Retina (tissue), 1 donor: ENCODE measurements at regions not wholly inside any gene's neighbourhood (a gene's known extent, or its start where the extent isn't known, plus 50 kb on each side); places are given as distances from the start of the nearest gene placed in this dataset.
"Not testable (repeated sequence)": the region's sequence is repeated elsewhere in the genome, so short reads cannot be mapped to it uniquely, and the experiment has no call there.

Experiments
- DNase-seq: peaks from one replicate; pipeline ENCODE4 v3.0.0-alpha.2; 2016

DNA sequence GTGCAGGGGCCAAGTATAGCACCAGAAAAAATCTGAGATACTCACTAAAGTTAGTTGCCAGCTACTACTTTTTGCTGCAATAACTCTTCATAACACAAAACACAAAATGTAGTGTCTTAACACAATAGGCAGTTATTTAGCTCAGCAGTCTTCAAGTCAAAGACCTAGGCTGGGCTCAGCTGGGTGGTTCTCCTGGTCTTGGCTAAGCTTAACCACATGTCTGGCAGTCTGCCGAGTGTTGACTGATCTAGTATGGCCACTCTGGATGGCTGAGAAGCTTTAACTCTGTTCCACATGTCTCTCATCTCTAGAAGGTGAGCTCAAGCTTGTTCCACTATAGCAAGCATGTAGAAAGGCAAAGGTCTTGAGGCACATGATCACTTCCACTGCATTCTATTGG lies 451.6 kb downstream of the SOX11 start:
- no peak for DNase-seq

DNA sequence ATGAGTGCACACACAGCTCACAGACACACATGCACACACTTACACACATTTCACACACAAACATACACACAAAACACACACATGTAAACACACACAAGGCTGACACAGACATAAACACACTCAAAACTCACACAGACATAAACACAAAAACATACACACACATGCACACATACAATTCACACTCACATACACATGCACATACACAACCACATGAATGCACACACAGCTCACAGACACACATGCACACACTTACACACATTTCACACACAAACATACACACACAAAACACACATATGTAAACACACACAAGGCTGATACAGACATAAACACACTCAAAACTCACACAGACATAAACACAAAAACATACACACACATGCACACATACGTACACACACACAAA lies 455.0 kb downstream of the SOX11 start:
- not testable (repeated sequence) for DNase-seq

DNA sequence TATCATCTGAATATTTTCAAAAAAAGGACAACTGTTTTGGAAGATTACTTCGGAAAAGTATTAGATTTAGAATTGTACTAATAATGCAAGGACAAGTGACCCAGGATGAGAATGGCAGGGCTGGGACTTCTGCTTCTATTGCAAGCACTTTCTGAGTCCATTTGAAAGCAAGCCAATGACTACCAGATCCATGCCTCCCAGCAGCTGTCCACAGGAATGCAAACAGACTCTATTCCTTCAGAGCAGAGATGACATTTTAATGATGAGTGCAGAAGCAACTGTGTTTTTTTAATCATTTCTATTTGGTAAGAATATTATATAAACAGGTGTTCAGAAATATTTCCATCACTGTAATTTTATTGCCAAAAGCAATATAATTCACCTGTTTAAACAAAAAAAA lies 456.7 kb downstream of the SOX11 start:
- no peak for DNase-seq

DNA sequence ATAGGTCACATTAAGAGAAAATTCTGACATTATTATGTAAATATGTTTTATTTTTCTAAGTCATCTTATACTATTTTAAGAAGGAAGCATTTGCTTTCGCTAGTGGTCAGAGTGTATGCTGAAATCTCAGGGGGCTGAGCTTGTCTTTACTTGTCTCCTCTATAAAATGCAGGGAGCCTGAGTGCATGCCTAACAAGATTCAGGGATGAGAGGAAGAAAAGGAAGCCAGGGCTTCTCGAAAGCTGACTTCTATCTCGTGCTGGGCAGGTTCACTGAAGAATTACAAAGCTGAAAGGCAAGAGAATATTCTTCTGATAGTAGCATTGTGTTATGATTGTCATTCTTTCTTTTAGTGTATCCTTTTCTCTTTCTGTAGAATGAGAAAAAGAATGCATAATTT lies 467.4 kb downstream of the SOX11 start:
- no peak for DNase-seq

DNA sequence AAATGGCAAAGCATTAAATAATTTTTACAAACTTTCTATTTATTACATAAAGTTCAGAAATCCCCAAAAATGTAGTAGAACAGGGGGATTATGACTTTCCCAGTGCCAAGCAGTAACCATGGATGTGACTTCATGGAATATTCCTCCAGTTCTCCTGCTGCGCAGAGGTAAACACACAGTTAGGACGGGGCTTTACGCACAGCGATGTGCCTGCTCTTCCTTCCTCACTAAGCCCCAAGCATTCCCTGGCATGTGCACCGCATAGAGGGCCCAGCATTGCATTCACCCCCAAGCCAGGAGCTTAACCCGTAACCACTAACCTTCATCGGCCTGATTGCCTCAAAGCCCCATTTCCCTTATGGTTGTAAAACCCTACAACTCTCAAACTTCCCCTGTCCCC lies 471.7 kb downstream of the SOX11 start:
- DNase-seq: no peak

DNA sequence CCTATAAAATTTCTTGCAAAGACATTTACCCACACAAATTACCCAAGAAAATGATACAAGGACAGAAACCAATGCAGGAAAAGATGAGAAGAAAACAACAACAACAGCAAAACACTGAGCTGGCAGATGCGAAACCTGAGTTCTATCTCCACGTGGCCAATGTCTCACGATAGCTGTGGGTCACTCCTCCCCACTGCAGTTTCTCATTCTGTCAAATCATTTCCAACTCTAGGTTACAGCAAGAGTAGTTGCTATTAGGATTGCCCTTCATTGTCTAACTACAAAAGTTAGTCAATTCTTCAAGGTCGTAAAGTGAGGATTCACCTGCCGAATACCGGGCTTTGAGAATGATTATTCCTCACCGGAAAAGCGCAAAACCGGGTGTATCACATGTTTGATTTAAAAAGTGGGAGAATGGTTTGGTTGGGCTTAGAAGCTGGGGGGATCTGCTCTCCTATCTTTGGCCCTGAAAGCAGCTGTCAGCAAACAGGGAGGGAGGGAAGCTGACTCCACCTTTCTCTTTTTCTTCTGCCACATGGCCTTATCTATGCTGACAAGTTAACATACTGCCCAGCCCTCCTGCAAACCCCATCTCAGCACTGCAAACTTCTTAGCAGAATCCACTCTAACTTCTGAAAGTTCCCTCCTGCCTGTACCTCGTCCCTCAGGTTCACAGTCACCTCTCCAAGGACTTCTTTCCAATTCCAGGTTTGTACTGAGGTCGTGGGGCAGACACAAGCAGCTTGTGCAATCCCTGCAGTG lies 473.0 kb downstream of the SOX11 start:
- no peak for DNase-seq

DNA sequence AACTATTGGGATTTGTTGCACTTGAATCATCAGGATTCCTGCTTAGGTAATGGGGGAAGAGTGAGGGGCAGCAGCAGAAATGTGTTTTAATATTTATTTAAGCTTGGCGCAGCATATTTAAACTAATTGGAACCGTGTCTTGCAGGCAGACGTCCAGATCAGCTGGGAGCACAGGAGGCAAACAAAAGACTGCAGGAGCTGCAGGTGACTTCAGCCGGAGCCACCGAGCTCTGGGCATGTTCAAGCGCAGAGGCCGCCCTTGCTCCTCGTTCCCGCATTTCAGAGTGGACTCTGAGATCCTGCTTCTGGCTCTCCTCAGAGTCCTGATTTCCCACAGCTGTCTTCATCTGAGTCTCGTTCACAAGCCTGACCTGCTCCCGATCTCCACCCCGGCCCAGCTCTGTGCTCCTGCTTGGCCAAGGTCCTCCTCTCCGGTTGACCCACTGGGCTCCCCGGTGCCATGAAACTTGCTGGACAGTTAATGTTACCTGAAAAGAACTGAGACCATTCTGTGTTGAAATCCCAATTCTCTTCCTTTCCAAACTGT lies 475.5 kb downstream of the SOX11 start:
- DNase-seq: no peak

DNA sequence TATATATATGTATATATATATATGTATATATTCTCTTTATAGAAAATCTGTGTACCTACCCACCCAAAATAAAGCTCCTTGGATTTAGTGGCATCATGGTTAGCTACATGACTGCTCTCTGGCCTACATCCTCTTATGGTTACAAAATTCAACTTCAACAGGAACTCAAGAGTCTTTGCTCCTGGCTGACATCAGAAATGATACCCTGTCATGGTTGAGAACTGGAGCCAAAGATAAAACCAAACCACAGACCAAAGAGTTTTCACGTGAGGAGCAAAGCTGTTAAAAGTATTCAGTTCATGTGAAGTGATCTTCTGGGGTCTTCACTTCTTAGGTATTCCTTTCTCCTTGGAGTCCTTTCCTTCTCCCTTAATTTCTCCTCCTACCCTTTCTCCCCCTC lies 476.3 kb downstream of the SOX11 start:
- DNase-seq: no peak

DNA sequence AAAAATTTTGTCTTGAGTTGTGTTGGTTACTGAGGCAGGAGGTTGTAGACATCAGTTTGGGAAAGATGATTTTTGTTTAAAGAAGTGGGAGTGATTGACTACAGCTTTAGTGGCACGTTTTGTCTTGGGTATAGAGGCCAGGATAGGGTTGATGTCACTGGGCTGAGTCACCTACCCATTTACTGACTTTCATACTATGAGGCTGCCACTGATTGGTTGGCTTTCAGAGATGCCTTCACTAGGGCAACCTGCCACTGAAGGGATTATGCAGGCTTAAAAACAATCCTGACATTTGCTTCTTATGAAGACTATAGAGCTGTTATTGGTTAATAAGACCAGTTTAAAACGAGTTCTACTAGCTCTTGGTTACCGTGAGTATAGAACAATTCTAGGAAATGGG lies 479.1 kb downstream of the SOX11 start:
- DNase-seq: no peak

DNA sequence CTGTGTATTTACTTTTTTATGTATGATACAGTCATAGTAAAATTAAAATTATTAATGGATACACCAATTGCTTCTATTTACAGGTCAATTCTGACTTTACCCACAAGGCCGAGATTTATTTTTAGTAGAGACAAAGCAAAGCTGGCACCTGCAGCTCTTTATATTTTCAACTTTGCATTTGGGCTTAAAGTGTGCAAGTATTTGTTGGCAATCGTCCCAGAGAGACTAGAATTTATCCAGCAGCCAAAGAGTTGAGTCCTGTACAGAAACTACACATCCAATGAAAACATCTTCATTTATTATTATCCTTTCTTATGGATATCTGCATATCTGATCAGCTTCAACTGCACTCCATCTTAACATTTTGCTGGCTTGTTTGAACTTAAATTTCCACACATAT lies 485.6 kb downstream of the SOX11 start:
- no peak for DNase-seq

DNA sequence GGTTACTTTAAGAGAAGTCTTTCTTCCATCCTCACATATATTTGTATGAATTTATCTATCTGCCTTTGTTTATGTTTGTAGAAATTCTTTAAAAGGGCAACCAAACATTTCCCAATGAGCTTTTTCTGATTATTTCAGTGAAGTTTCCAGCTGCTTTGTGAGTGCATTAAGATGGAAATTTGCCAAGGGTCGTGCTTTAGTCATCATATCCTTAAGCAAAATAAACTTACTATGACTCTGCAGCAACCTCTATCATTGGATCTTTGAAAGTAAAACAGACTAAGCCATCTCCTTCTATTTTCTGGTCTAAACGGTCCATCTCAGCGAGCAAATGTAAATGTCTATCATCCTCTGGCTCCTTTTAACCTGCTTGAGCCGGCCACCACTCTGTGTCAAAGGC lies 489.3 kb downstream of the SOX11 start:
- no peak for DNase-seq

DNA sequence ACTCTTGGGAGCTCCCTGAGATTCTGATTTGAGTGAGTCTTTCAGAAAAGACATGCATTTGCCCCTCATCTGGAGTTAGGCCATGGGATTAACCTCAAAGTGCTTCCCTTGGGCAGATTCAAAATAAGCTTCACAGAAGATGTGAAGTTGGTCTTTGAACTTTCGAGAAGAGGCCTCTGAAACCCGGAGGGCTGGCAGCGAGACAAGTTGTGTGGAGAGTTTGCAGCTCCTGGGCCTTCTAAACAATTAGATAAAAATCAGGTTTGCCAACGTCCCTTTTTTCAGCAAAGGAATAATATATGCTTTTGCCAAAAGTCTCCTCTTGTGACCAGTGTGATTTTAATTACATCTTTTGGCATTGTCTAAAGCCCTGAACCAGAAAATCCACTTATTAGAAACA lies 489.7 kb downstream of the SOX11 start:
- DNase-seq: no peak

DNA sequence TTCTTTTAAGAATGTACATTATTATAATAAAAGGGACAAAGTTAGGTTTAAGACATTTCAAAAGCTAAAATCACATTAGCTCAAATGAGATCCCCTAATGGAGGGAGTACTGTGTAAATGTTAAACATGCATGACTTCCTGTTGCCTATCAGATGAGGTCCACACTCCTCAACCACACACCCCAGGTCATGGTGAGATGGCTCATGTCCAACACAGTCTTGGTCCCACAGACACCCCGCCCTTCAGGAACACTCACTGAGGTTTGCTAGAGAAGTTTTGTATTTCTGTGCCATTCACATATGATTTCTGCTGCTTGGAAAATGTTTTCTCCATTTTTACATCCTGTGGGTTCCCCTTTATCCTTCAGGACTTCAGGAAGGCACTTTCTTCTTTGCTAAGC lies 491.0 kb downstream of the SOX11 start:
- DNase-seq: no peak

DNA sequence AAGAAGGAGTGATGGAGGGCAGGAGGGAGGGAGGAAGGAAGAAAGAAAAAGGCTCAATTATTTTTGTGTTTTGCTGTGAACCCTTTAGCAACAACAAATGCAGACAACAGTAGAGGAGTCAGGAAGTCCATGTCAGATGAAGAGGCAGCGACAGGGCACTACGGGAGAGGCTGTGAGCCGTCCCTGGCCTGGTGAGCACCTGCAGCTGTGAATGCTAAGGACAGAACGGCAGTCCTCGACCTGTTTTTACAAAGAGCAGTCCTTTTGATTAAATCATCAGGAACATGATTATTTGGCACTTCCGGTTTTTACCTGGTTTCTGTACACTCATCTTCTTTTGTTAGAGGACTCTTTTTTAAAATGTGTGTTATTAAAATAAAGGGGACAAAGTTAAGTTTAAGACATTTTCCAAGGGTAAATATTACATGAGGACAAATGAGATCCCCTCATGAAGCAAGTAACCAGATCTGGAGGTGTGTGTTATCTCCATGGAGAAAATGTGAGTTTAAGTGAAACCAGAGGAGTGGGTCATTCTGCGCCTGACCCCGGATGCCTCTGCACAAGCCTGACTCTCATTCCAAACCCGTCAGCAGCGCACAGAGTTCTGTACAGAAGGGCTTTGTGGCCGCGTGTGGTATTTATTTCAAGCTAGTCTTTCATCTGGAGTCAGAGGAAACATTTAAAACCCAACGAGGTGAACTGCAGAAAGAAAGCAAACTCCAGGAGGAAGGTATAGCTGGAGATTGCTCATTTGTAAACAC lies 492.5 kb downstream of the SOX11 start:
- DNase-seq: peak; percentile 28

DNA sequence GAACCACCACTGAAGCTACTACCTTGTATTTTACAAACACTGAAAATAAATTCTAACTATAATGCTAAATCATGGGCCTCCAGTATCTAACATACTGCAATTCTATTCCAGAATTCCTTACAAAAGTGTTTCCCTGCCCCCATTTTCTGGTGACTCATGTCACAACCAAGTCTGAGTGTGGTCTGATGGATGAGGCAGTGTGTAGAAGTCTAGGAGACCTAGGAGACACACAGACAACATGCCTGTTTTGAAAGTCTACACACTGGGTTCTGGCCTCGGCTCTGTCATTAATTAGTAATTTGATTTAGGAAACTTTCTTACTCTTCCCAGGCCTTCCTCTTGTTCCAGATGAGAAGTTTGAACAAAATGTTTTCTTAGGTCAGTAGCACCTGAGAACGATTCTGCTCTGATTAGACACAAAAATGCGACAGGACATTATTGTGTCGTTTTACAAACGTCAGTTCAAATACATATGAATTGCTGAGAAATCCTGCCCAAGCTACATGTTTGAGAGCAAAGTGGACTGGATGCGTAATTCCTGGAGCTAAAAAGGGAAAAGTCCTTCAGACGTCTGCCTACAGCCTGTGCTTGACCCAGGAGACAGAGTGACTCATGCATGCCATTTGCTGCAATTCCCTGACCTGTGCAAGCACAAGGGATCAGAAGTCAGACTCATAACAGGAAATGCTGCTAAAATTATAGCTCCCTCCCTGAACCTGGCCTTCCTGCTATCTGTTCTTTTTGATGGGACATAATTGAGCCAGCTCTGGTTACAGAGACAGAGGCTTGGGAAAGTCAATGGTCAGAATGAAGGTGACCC lies 494.4 kb downstream of the SOX11 start:
- no peak for DNase-seq

DNA sequence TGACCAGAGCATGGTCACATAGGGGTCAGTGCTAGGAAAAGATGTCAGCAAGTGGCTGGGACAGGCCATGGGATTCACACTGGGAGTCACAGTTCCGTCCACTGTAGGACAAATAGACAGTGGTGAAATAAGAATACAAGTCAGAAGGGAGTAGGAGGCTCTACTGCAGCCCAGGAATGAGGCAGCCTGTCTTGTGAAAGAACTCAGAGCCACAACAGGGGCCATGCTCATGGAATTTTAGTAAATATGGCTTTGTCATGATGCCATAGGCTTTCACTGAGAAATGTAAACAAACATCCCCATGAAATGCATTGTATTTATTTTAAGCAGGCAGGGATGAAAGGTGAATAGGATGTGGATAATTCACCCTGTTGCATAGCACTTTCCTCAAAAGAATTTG lies 504.3 kb downstream of the SOX11 start:
- no peak for DNase-seq

DNA sequence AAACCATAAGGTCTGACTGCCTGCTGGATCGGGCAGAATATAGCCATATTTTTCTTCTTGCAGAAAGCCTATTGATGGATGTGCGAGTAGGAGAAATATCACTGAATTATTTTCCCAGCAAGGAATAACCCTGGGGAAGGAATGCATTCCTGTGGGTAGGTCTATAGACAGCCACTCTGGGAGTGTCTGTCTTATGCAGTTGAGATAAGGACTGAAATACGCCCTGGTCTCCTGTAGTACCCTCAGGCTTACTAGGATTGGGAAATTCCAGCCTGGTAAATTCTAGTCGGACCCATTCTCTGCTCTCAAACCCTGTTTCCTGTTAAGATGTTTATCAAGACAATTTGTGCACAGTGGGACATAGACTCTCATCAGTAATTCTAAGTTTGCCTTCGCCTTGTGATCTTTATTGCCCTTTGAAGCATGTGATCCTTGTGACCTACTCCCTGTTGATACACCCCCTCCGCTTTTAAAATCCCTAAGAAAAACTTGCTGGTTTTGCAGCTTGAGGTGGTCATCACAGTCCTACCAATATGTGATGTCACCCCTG lies 506.3 kb downstream of the SOX11 start:
- not testable (repeated sequence) for DNase-seq

DNA sequence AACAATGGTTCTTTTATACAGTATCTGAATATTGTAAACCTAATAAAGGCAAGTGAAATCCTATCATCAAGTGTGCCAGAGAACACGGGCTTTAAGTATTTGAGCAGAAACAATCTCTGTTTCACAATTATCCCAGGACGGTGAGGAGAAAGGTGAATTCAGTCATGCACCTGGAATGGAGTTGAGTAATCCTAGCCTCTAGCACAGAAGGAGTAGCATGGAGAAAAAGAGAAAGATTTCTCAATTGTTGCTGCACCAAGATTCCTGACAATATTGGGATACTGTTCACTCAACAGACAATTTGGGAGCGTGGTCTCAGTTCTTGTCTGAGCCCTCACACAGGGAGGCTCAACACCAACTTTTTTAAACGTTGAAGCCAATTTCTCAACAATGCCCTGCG lies 510.6 kb downstream of the SOX11 start:
- no peak for DNase-seq

DNA sequence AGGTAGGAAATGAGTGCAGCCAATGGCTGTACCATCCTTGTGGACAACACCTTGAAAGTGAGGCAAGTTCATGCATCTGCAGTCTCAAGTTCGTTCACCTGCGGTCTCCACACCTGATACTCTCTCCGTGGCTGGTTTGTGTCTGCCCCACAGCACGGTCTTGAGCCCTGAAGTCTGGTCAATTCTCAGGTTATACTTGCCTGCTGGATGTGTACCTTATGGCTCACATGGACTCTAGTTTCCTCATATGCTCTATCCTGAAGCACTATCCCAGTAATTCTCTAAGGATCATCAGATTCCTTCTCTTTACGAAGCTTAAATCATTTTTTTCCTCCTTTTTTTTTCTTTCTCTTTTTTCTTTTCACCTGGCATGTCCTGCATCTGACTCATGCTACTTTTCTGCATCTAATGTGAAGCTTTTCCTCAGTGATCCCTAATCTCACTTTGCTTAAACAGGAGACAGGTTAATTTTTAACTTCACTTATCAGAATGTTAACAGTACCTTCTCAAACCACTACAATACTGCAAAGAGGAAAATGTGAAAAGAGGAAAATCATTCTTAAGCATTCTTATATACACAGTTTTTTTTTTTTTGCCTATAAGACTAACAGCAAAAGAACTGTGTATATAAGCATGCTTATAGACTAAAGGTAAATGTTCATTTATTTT lies 511.2 kb downstream of the SOX11 start:
- DNase-seq: no peak

DNA sequence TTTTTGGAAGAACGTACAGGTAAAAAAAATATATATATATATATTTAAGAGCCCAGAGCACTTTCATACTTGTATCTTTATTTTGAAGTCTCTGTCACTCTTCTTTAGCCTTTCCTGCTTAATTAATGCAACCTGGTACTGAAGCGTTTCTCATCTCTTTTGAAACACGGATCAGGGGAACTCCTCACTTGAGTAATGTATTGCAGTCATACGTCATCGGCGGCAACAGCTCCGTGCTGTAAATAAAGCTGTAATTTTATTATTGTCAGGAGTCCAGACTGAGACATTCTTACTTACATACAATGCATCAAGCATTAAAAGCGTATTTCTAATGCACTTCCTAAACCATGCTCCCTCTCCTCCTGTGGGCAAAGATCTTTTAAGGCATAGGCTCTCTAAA lies 514.7 kb downstream of the SOX11 start:
- no peak for DNase-seq

DNA sequence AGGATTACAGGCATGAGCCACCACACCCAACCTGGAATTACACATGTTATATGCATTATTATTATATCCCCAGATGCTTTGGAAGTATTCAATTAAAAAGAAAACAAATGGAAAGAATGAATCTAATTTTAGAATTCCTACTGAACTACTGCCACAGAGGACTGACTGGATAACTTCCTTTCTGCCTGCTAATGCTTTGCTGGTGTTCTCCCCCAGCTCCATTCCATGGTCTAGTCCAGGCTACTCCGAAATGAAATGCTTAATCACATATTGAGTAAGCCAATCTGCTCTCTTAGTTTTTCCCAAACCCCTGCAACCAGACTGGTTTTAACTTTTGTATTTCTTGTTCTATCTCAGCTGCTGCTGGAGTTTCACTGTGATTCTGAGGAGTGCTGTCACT lies 519.1 kb downstream of the SOX11 start:
- no peak for DNase-seq

DNA sequence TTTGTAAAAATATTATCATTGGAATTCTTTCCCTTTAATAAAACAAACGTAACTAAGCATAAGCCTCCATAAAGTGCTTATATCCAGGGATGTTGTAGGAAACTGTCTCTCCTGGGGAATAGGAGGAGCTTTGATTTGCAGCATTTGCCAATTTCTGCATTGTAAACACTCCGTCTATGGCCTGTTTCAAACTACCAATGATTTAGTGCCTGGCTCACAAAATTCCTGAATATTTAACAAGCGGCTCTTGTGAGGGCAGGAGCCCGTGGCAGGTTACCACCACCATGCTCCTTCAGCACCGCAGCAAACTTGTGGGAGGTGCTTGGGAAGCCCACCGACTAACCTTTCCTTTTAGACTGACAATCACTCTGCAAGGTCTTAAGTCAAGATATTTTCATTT lies 520.3 kb downstream of the SOX11 start:
- no peak for DNase-seq
